ENCODE measurements at regions not wholly inside any gene's neighbourhood (a gene's known extent, or its start where the extent isn't known, plus 50 kb on each side); places are given as distances from the start of the nearest gene placed in this dataset.

GRCh38 chr4:4766564-4766963 is 92.9 kb upstream of the MSX1 start:
- H3K36me3 Mint-ChIP-seq (ENCODE audit: low read depth, unreplicated experiment) = peaks cover 4% of the 10 kb centered on the region
- peaks cover 14% of the 10 kb centered on the region for H3K4me1 Mint-ChIP-seq (ENCODE audit: unreplicated experiment)
- no peak overlapping the region for H3K27ac Mint-ChIP-seq (ENCODE audit: unreplicated experiment)
- no peak for TF ChIP-seq CTCF (IDR thresholded peaks at IDR 0.05; ENCODE audit: unreplicated experiment)
- no peak for DNase-seq (ENCODE audit: low spot score)
- no peak overlapping the region for H3K4me3 Mint-ChIP-seq (ENCODE audit: unreplicated experiment)
- peaks cover 7% of the 10 kb centered on the region for H3K27me3 Mint-ChIP-seq (ENCODE audit: unreplicated experiment)
- H3K9me3 Mint-ChIP-seq (ENCODE audit: unreplicated experiment) = no peaks in the 10 kb centered on the region

- no peak for DNase-seq (ENCODE audit: low spot score)
- Mint-ChIP-seq H3K4me1 (ENCODE audit: unreplicated experiment) (peaks cover 14% of the 10 kb centered on the region), H3K27me3 (ENCODE audit: unreplicated experiment) (peaks cover 7% of the 10 kb centered on the region), H3K36me3 (ENCODE audit: low read depth, unreplicated experiment) (peaks cover 4% of the 10 kb centered on the region), H3K4me3 (ENCODE audit: unreplicated experiment) (no peak overlapping the region), H3K9me3 (ENCODE audit: unreplicated experiment) (no peaks in the 10 kb centered on the region), H3K27ac (ENCODE audit: unreplicated experiment) (no peak overlapping the region)
- TF ChIP-seq CTCF (IDR thresholded peaks at IDR 0.05; ENCODE audit: unreplicated experiment) = no peak
These were observed 93.7 kb upstream of the MSX1 start for GRCh38 chr4:4765811-4766210.

- no peaks in the 10 kb centered on the region for H3K9me3 Mint-ChIP-seq (ENCODE audit: unreplicated experiment)
- peaks cover 14% of the 10 kb centered on the region for H3K4me1 Mint-ChIP-seq (ENCODE audit: unreplicated experiment)
- H3K4me3 Mint-ChIP-seq (ENCODE audit: unreplicated experiment) = no peak overlapping the region
- peaks cover 9% of the 10 kb centered on the region for H3K27me3 Mint-ChIP-seq (ENCODE audit: unreplicated experiment)
- TF ChIP-seq CTCF (IDR thresholded peaks at IDR 0.05; ENCODE audit: unreplicated experiment) = no peak
- peaks cover 4% of the 10 kb centered on the region for H3K36me3 Mint-ChIP-seq (ENCODE audit: low read depth, unreplicated experiment)
- H3K27ac Mint-ChIP-seq (ENCODE audit: unreplicated experiment) = no peak overlapping the region
- DNase-seq (ENCODE audit: low spot score) = no peak
These were observed 94.9 kb upstream of the MSX1 start for GRCh38 chr4:4764558-4764905.

- Mint-ChIP-seq H3K4me1 (ENCODE audit: unreplicated experiment) (peaks cover 14% of the 10 kb centered on the region), H3K9me3 (ENCODE audit: unreplicated experiment) (no peaks in the 10 kb centered on the region), H3K27me3 (ENCODE audit: unreplicated experiment) (peaks cover 9% of the 10 kb centered on the region), H3K4me3 (ENCODE audit: unreplicated experiment) (no peak overlapping the region), H3K36me3 (ENCODE audit: low read depth, unreplicated experiment) (peaks cover 4% of the 10 kb centered on the region), H3K27ac (ENCODE audit: unreplicated experiment) (no peak overlapping the region)
- TF ChIP-seq CTCF (IDR thresholded peaks at IDR 0.05; ENCODE audit: unreplicated experiment) = no peak
- DNase-seq (ENCODE audit: low spot score) = no peak
These were observed 95.5 kb upstream of the MSX1 start for GRCh38 chr4:4763822-4764557.

- Mint-ChIP-seq H3K36me3 (ENCODE audit: low read depth, unreplicated experiment) (peaks cover 4% of the 10 kb centered on the region), H3K27me3 (ENCODE audit: unreplicated experiment) (peaks cover 9% of the 10 kb centered on the region), H3K27ac (ENCODE audit: unreplicated experiment) (no peak overlapping the region), H3K9me3 (ENCODE audit: unreplicated experiment) (no peaks in the 10 kb centered on the region), H3K4me1 (ENCODE audit: unreplicated experiment) (peaks cover 14% of the 10 kb centered on the region), H3K4me3 (ENCODE audit: unreplicated experiment) (no peak overlapping the region)
- peak; percentile 11 for DNase-seq (ENCODE audit: low spot score)
- TF ChIP-seq CTCF (IDR thresholded peaks at IDR 0.05; ENCODE audit: unreplicated experiment) = no peak
These were observed 96.3 kb upstream of the MSX1 start for GRCh38 chr4:4762909-4763821.
